ENCODE measurements at regions not wholly inside any gene's neighbourhood (a gene's known extent, or its start where the extent isn't known, plus 50 kb on each side); places are given as distances from the start of the nearest gene placed in this dataset.
"Not testable (repeated sequence)": the region's sequence is repeated elsewhere in the genome, so short reads cannot be mapped to it uniquely, and the experiment has no call there.

- no peaks in the 10 kb centered on the region for H3K36me3 ChIP-seq (replicated peaks; ENCODE audit: low read depth, low read length)
- no peak overlapping the region for H3K4me3 ChIP-seq (ENCODE audit: low read length)
- no peak overlapping the region for H3K9ac ChIP-seq (ENCODE audit: low read length)
- no peaks in the 10 kb centered on the region for H3K9me3 ChIP-seq (ENCODE audit: insufficient read depth, low read length)
- no peak for TF ChIP-seq EZH2phosphoT487 (IDR thresholded peaks at IDR 0.05; ENCODE audit: low read depth)
- TF ChIP-seq, protein P1, sequence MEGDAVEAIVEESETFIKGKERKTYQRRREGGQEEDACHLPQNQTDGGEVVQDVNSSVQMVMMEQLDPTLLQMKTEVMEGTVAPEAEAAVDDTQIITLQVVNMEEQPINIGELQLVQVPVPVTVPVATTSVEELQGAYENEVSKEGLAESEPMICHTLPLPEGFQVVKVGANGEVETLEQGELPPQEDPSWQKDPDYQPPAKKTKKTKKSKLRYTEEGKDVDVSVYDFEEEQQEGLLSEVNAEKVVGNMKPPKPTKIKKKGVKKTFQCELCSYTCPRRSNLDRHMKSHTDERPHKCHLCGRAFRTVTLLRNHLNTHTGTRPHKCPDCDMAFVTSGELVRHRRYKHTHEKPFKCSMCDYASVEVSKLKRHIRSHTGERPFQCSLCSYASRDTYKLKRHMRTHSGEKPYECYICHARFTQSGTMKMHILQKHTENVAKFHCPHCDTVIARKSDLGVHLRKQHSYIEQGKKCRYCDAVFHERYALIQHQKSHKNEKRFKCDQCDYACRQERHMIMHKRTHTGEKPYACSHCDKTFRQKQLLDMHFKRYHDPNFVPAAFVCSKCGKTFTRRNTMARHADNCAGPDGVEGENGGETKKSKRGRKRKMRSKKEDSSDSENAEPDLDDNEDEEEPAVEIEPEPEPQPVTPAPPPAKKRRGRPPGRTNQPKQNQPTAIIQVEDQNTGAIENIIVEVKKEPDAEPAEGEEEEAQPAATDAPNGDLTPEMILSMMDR (IDR thresholded peaks at IDR 0.05; ENCODE audit: low read depth, low read length), result no peak
- H3K4me1 ChIP-seq (ENCODE audit: low read length), result no peaks in the 10 kb centered on the region
- no peaks in the 10 kb centered on the region for H4K20me1 ChIP-seq (ENCODE audit: insufficient read depth, low read length)
- no peaks in the 10 kb centered on the region for H3K27me3 ChIP-seq (ENCODE audit: low read depth, low read length)
- no peak overlapping the region for H2AFZ ChIP-seq (ENCODE audit: low read depth, low read length)
- H3K4me2 ChIP-seq (ENCODE audit: low read length), result no peak overlapping the region
- H3K79me2 ChIP-seq (ENCODE audit: low read length), result no peaks in the 10 kb centered on the region
- no peak overlapping the region for H3K27ac ChIP-seq (ENCODE audit: low read length)
Measured at GRCh38 chr2:125408874-125409538, 1247.0 kb upstream of the GYPC start.

- H3K9ac ChIP-seq (ENCODE audit: low read length), result no peak overlapping the region
- no peak overlapping the region for H2AFZ ChIP-seq (ENCODE audit: low read depth, low read length)
- H3K36me3 ChIP-seq (replicated peaks; ENCODE audit: low read depth, low read length), result no peaks in the 10 kb centered on the region
- no peaks in the 10 kb centered on the region for H4K20me1 ChIP-seq (ENCODE audit: insufficient read depth, low read length)
- H3K4me1 ChIP-seq (ENCODE audit: low read length), result peaks cover 5% of the 10 kb centered on the region; the same call in 1 of the 2 replicates
- TF ChIP-seq, protein P1 (IDR thresholded peaks at IDR 0.05; ENCODE audit: low read depth, low read length), result no peak
- TF ChIP-seq EZH2phosphoT487 (IDR thresholded peaks at IDR 0.05; ENCODE audit: low read depth), result no peak
- no peaks in the 10 kb centered on the region for H3K9me3 ChIP-seq (ENCODE audit: insufficient read depth, low read length)
- no peak overlapping the region for H3K27ac ChIP-seq (ENCODE audit: low read length)
- no peak overlapping the region for H3K4me3 ChIP-seq (ENCODE audit: low read length)
- H3K27me3 ChIP-seq (ENCODE audit: low read depth, low read length), result no peaks in the 10 kb centered on the region
- H3K4me2 ChIP-seq (ENCODE audit: low read length), result no peak overlapping the region
- H3K79me2 ChIP-seq (ENCODE audit: low read length), result no peaks in the 10 kb centered on the region
Measured at GRCh38 chr2:125418483-125418882, 1237.5 kb upstream of the GYPC start.

DNA sequence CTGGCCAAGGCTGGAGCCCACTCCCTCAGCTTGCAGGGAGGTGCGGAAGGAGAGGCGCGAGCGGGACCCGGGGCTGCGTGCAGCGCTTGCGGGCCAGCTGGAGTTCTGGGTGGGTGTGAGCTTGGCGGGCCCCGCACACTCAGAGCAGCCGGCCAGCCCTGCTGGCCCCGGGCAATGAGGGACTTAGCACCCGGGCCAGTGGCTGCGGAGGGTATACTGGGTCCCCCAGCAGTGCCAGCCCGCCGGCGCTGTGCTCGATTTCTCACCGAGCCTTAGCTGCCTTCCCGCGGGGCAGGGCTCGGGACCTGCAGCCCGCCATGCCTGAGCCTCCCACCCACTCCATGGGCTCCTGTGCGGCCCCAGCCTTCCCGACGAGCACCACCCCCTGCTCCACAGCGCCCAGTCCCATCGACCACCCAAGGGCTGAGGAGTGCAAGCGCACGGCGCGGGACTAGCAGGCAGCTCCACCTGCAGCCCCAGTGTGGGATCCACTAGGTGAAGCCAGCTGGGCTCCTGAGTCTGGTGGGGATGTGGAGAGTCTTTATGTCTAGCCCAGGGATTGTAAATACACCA, 1233.7 kb upstream of the GYPC start:
- H3K4me3 ChIP-seq (ENCODE audit: low read length); H3K79me2 ChIP-seq (ENCODE audit: low read length); H4K20me1 ChIP-seq (ENCODE audit: insufficient read depth, low read length); H3K9ac ChIP-seq (ENCODE audit: low read length); H3K27ac ChIP-seq (ENCODE audit: low read length); H3K27me3 ChIP-seq (ENCODE audit: low read depth, low read length); H3K4me1 ChIP-seq (ENCODE audit: low read length); H3K9me3 ChIP-seq (ENCODE audit: insufficient read depth, low read length); H3K4me2 ChIP-seq (ENCODE audit: low read length); H3K36me3 ChIP-seq (replicated peaks; ENCODE audit: low read depth, low read length); H2AFZ ChIP-seq (ENCODE audit: low read depth, low read length): not testable (repeated sequence)

GRCh38 chr2:125424266-125424785, 1231.6 kb upstream of the GYPC start:
- H3K9ac ChIP-seq (ENCODE audit: low read length), result no peak overlapping the region
- H3K79me2 ChIP-seq (ENCODE audit: low read length), result no peaks in the 10 kb centered on the region
- H2AFZ ChIP-seq (ENCODE audit: low read depth, low read length), result no peak overlapping the region
- no peak overlapping the region for H3K4me2 ChIP-seq (ENCODE audit: low read length)
- H3K9me3 ChIP-seq (ENCODE audit: insufficient read depth, low read length), result no peaks in the 10 kb centered on the region
- TF ChIP-seq EZH2phosphoT487 (IDR thresholded peaks at IDR 0.05; ENCODE audit: low read depth), result no peak
- TF ChIP-seq, protein P1 (IDR thresholded peaks at IDR 0.05; ENCODE audit: low read depth, low read length), result no peak
- H3K4me1 ChIP-seq (ENCODE audit: low read length), result no peaks in the 10 kb centered on the region
- no peaks in the 10 kb centered on the region for H3K27me3 ChIP-seq (ENCODE audit: low read depth, low read length)
- H3K4me3 ChIP-seq (ENCODE audit: low read length), result no peak overlapping the region
- H3K27ac ChIP-seq (ENCODE audit: low read length), result no peak overlapping the region
- H3K36me3 ChIP-seq (replicated peaks; ENCODE audit: low read depth, low read length), result no peaks in the 10 kb centered on the region
- no peaks in the 10 kb centered on the region for H4K20me1 ChIP-seq (ENCODE audit: insufficient read depth, low read length)
